HEK293 (cell line): ENCODE measurements at regions not wholly inside any gene's neighbourhood (a gene's known extent, or its start where the extent isn't known, plus 50 kb on each side); places are given as distances from the start of the nearest gene placed in this dataset.

Experiments
- CTCF ChIA-PET: fragments of 350-600 bp; formaldehyde crosslinking; extraction: SDS; loops from one replicate; lab custom pipeline; 2021; ENCODE audit warnings: antibody characterized with exemption; lab: Yijun Ruan, JAX
- POLR2A ChIA-PET: fragments of 300-600 bp; formaldehyde crosslinking; extraction: SDS; loops from one replicate; lab custom pipeline; 2020; ENCODE audit warnings: antibody characterized with exemption, inconsistent platforms; lab: Yijun Ruan, JAX
- H3K27ac ChIP-seq: fragments of 200-500 bp; sonication (Bioruptor generic); 2 replicates; pipeline ENCODE4 v1.5.1; 2014; ENCODE audit warnings: low read depth, low read length, control low read depth, inconsistent platforms; ENCODE audit errors: extremely low read depth
- H3K36me3 ChIP-seq, 2 experiments: fragments of 200-500 bp in 1 of 2; sonication (Bioruptor generic) in 1 of 2; 1 replicate in 1 of 2; 2 replicates in 1 of 2; pipeline ENCODE4 v1.5.1; 2014 to 2017; ENCODE audit warnings: inconsistent platforms in 2 of 2, low read length in 2 of 2; ENCODE audit not compliant: control insufficient read depth in 2 of 2, insufficient read depth in 1 of 2
- H3K4me1 ChIP-seq: fragments of 200-500 bp; sonication (Bioruptor generic); 2 replicates; pipeline ENCODE4 v1.5.1; 2014; ENCODE audit warnings: mild to moderate bottlenecking, low read length, inconsistent platforms; ENCODE audit not compliant: control insufficient read depth, insufficient read depth
- H3K4me3 ChIP-seq: 2 replicates; pipeline ENCODE4 v1.5.1; 2011; ENCODE audit warnings: low read depth, mild to moderate bottlenecking, control low read depth, low read length, moderate library complexity
- H3K9me3 ChIP-seq: fragments of 200-500 bp; sonication (Bioruptor generic); 2 replicates; pipeline ENCODE4 v1.5.1; 2014; ENCODE audit warnings: low read depth, low read length, inconsistent platforms; ENCODE audit not compliant: control insufficient read depth, insufficient read depth
- SP3 ChIP-seq: fragments of 450-650 bp; formaldehyde crosslinking; IDR thresholded peaks from 2 replicates; pipeline ENCODE4 v1.5.1; 2016; ENCODE audit warnings: missing biosample characterization, missing genetic modification characterization
- TCF7L2 ChIP-seq: IDR thresholded peaks from 2 replicates; pipeline ENCODE4 v1.6.1; 2011; ENCODE audit warnings: low read depth, mild to moderate bottlenecking, inconsistent platforms, low read length, moderate library complexity, borderline replicate concordance
- ZBTB17 ChIP-seq: fragments of 450-650 bp; formaldehyde crosslinking; IDR thresholded peaks from 2 replicates; pipeline ENCODE4 v1.5.1; 2016; ENCODE audit warnings: missing biosample characterization, missing genetic modification characterization
- ZNF10 ChIP-seq: fragments of 450-650 bp; formaldehyde crosslinking; IDR thresholded peaks from 2 replicates; pipeline ENCODE4 v1.5.1; 2017; ENCODE audit warnings: missing biosample characterization, missing genetic modification characterization
- ZNF114 ChIP-seq: fragments of 450-650 bp; formaldehyde crosslinking; IDR thresholded peaks from 2 replicates; pipeline ENCODE4 v1.5.0; 2017; ENCODE audit warnings: missing biosample characterization, missing genetic modification characterization
- ZNF202 ChIP-seq: fragments of 450-650 bp; formaldehyde crosslinking; IDR thresholded peaks from 2 replicates; pipeline ENCODE4 v1.5.1; 2016; ENCODE audit warnings: missing biosample characterization, missing genetic modification characterization, borderline replicate concordance
- ZNF335 ChIP-seq: fragments of 450-650 bp; formaldehyde crosslinking; conservative IDR thresholded peaks from 2 replicates; pipeline ENCODE4 v1.5.1; 2016; ENCODE audit warnings: missing biosample characterization, missing genetic modification characterization
- ZNF416 ChIP-seq: fragments of 450-650 bp; formaldehyde crosslinking; IDR thresholded peaks from 2 replicates; pipeline ENCODE4 v1.5.1; 2016; ENCODE audit warnings: missing biosample characterization, missing genetic modification characterization
- ZNF560 ChIP-seq: fragments of 450-650 bp; formaldehyde crosslinking; IDR thresholded peaks from 2 replicates; pipeline ENCODE4 v1.5.1; 2017; ENCODE audit warnings: missing biosample characterization, missing genetic modification characterization, borderline replicate concordance
- ZNF561 ChIP-seq: fragments of 450-650 bp; IDR thresholded peaks from 2 replicates; pipeline ENCODE4 v1.5.1; 2018; ENCODE audit warnings: missing biosample characterization, missing genetic modification characterization, borderline replicate concordance
- ZNF660 ChIP-seq: fragments of 450-650 bp; IDR thresholded peaks from 2 replicates; pipeline ENCODE4 v1.5.1; 2018; ENCODE audit warnings: missing biosample characterization, mild to moderate bottlenecking, missing genetic modification characterization
- ZNF670 ChIP-seq: fragments of 450-650 bp; formaldehyde crosslinking; IDR thresholded peaks from 2 replicates; pipeline ENCODE4 v1.5.1; 2016; ENCODE audit warnings: missing biosample characterization, missing genetic modification characterization, low read depth
- ZNF677 ChIP-seq: fragments of 450-650 bp; IDR thresholded peaks from 2 replicates; pipeline ENCODE4 v1.5.0; 2018; ENCODE audit warnings: missing biosample characterization, mild to moderate bottlenecking, missing genetic modification characterization, moderate library complexity
- ZNF747 ChIP-seq: fragments of 450-650 bp; formaldehyde crosslinking; IDR thresholded peaks from 2 replicates; pipeline ENCODE4 v1.5.1; 2016; ENCODE audit warnings: missing biosample characterization, missing genetic modification characterization
- ZNF777 ChIP-seq: fragments of 450-650 bp; formaldehyde crosslinking; IDR thresholded peaks from 2 replicates; pipeline ENCODE4 v1.5.1; 2017; ENCODE audit warnings: missing biosample characterization, missing genetic modification characterization, borderline replicate concordance
- TF ChIP-seq, protein P1 (sequence below): fragments of 450-650 bp; formaldehyde crosslinking; IDR thresholded peaks from 2 replicates; pipeline ENCODE4 v1.5.1; 2016; ENCODE audit warnings: missing biosample characterization, missing genetic modification characterization
- TF ChIP-seq, protein P2 (sequence below): fragments of 450-650 bp; formaldehyde crosslinking; conservative IDR thresholded peaks from 2 replicates; pipeline ENCODE4 v1.5.1; 2016; ENCODE audit warnings: low read depth, missing biosample characterization, missing genetic modification characterization
- TF ChIP-seq, protein P3 (sequence below): fragments of 450-650 bp; formaldehyde crosslinking; IDR thresholded peaks from 2 replicates; pipeline ENCODE4 v1.5.1; 2016; ENCODE audit warnings: missing biosample characterization, missing genetic modification characterization, borderline replicate concordance
- TF ChIP-seq, protein P4 (sequence below): fragments of 450-650 bp; formaldehyde crosslinking; IDR thresholded peaks from 2 replicates; pipeline ENCODE4 v1.5.1; 2016; ENCODE audit warnings: missing biosample characterization, missing genetic modification characterization
- TF ChIP-seq, protein P5 (sequence below): fragments of 450-650 bp; IDR thresholded peaks from 2 replicates; pipeline ENCODE4 v1.5.1; 2018; ENCODE audit warnings: missing biosample characterization, mild to moderate bottlenecking, missing genetic modification characterization

GRCh38 chr1:243963571-243963970 is 87.5 kb upstream of the ZBTB18 start:
- Histone ChIP-seq H3K36me3 (no peaks in the 10 kb centered on the region), H3K27ac (no peak overlapping the region), H3K4me3 (no peak overlapping the region), H3K9me3 (no peaks in the 10 kb centered on the region), H3K4me1 (no peaks in the 10 kb centered on the region)
- TF ChIP-seq, protein P1, sequence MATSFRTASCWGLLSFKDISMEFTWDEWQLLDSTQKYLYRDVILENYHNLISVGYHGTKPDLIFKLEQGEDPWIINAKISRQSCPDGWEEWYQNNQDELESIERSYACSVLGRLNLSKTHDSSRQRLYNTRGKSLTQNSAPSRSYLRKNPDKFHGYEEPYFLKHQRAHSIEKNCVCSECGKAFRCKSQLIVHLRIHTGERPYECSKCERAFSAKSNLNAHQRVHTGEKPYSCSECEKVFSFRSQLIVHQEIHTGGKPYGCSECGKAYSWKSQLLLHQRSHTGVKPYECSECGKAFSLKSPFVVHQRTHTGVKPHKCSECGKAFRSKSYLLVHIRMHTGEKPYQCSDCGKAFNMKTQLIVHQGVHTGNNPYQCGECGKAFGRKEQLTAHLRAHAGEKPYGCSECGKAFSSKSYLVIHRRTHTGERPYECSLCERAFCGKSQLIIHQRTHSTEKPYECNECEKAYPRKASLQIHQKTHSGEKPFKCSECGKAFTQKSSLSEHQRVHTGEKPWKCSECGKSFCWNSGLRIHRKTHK (tag by site-specific recombination), result no peak
- no peak for TF ChIP-seq TCF7L2
- no peak for TF ChIP-seq ZNF202
- TF ChIP-seq, protein P2, sequence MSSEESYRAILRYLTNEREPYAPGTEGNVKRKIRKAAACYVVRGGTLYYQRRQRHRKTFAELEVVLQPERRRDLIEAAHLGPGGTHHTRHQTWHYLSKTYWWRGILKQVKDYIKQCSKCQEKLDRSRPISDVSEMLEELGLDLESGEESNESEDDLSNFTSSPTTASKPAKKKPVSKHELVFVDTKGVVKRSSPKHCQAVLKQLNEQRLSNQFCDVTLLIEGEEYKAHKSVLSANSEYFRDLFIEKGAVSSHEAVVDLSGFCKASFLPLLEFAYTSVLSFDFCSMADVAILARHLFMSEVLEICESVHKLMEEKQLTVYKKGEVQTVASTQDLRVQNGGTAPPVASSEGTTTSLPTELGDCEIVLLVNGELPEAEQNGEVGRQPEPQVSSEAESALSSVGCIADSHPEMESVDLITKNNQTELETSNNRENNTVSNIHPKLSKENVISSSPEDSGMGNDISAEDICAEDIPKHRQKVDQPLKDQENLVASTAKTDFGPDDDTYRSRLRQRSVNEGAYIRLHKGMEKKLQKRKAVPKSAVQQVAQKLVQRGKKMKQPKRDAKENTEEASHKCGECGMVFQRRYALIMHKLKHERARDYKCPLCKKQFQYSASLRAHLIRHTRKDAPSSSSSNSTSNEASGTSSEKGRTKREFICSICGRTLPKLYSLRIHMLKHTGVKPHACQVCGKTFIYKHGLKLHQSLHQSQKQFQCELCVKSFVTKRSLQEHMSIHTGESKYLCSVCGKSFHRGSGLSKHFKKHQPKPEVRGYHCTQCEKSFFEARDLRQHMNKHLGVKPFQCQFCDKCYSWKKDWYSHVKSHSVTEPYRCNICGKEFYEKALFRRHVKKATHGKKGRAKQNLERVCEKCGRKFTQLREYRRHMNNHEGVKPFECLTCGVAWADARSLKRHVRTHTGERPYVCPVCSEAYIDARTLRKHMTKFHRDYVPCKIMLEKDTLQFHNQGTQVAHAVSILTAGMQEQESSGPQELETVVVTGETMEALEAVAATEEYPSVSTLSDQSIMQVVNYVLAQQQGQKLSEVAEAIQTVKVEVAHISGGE, result no peak
- TF ChIP-seq, protein P3, sequence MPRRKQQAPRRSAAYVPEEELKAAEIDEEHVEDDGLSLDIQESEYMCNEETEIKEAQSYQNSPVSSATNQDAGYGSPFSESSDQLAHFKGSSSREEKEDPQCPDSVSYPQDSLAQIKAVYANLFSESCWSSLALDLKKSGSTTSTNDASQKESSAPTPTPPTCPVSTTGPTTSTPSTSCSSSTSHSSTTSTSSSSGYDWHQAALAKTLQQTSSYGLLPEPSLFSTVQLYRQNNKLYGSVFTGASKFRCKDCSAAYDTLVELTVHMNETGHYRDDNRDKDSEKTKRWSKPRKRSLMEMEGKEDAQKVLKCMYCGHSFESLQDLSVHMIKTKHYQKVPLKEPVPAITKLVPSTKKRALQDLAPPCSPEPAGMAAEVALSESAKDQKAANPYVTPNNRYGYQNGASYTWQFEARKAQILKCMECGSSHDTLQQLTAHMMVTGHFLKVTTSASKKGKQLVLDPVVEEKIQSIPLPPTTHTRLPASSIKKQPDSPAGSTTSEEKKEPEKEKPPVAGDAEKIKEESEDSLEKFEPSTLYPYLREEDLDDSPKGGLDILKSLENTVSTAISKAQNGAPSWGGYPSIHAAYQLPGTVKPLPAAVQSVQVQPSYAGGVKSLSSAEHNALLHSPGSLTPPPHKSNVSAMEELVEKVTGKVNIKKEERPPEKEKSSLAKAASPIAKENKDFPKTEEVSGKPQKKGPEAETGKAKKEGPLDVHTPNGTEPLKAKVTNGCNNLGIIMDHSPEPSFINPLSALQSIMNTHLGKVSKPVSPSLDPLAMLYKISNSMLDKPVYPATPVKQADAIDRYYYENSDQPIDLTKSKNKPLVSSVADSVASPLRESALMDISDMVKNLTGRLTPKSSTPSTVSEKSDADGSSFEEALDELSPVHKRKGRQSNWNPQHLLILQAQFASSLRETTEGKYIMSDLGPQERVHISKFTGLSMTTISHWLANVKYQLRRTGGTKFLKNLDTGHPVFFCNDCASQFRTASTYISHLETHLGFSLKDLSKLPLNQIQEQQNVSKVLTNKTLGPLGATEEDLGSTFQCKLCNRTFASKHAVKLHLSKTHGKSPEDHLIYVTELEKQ (tag by site-specific recombination), result no peak
- POLR2A ChIA-PET, result no interaction called here
- CTCF ChIA-PET, result no interaction called here

- H3K4me1 ChIP-seq, result no peaks in the 10 kb centered on the region
- no peaks in the 10 kb centered on the region for H3K36me3 ChIP-seq
- ChIA-PET POLR2A (no interaction called here), CTCF (interaction anchor here (0.6 to 0.9 kb wide), 3 partner anchors 9 to 252 kb away, joined by 3 read pairs; no protein-coding TSS in a partner anchor)
- no peak overlapping the region for H3K4me3 ChIP-seq
- H3K9me3 ChIP-seq, result no peaks in the 10 kb centered on the region
- no peak overlapping the region for H3K27ac ChIP-seq
- TF ChIP-seq ZNF114 (tag by site-specific recombination), result no peak
- TF ChIP-seq ZNF10 (tag by site-specific recombination), result no peak
- no peak for TF ChIP-seq ZNF335 (tag by site-specific recombination)
- no peak for TF ChIP-seq ZNF416 (tag by site-specific recombination)
- no peak for TF ChIP-seq ZNF202
- TF ChIP-seq SP3 (tag by site-specific recombination), result no peak
- no peak for TF ChIP-seq ZNF660 (tag by site-specific recombination)
- no peak for TF ChIP-seq ZNF560 (tag by site-specific recombination)
- TF ChIP-seq ZNF777 (tag by site-specific recombination), result no peak
- TF ChIP-seq, protein P4, sequence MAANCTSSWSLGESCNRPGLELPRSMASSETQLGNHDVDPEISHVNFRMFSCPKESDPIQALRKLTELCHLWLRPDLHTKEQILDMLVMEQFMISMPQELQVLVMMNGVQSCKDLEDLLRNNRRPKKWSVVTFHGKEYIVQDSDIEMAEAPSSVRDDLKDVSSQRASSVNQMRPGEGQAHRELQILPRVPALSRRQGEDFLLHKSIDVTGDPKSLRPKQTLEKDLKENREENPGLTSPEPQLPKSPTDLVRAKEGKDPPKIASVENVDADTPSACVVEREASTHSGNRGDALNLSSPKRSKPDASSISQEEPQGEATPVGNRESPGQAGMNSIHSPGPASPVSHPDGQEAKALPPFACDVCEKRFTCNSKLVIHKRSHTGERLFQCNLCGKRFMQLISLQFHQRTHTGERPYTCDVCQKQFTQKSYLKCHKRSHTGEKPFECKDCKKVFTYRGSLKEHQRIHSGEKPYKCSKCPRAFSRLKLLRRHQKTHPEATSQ (tag by site-specific recombination), result no peak
- TF ChIP-seq, protein P2, result no peak
- TF ChIP-seq ZNF561, result no peak
- no peak for TF ChIP-seq ZNF670
- TF ChIP-seq, protein P5, sequence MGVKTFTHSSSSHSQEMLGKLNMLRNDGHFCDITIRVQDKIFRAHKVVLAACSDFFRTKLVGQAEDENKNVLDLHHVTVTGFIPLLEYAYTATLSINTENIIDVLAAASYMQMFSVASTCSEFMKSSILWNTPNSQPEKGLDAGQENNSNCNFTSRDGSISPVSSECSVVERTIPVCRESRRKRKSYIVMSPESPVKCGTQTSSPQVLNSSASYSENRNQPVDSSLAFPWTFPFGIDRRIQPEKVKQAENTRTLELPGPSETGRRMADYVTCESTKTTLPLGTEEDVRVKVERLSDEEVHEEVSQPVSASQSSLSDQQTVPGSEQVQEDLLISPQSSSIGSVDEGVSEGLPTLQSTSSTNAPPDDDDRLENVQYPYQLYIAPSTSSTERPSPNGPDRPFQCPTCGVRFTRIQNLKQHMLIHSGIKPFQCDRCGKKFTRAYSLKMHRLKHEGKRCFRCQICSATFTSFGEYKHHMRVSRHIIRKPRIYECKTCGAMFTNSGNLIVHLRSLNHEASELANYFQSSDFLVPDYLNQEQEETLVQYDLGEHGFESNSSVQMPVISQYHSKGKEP (tag by site-specific recombination), result no peak
- TF ChIP-seq ZNF677 (tag by site-specific recombination), result no peak
- no peak for TF ChIP-seq ZBTB17 (tag by site-specific recombination)
- no peak for TF ChIP-seq ZNF747 (tag by site-specific recombination)
Measured at GRCh38 chr1:243962541-243962940, 88.5 kb upstream of the ZBTB18 start.
